Astrocyte of the spinal cord (primary cell): ENCODE measurements at regions not wholly inside any gene's neighbourhood (a gene's known extent, or its start where the extent isn't known, plus 50 kb on each side); places are given as distances from the start of the nearest gene placed in this dataset.

Source experiments
- DNase-seq: peaks from one replicate; pipeline ENCODE4 v3.0.0; 2011; ENCODE audit warnings: low read depth, low spot score
- H3K4me3 ChIP-seq: 2 replicates; pipeline ENCODE4 v1.5.1; 2011; ENCODE audit warnings: low read depth, mild to moderate bottlenecking, low read length, moderate library complexity
- in situ Hi-C: cut with HindIII; loops from 2 replicates; pipeline ENCODE4 v1.10.0; 2017; ENCODE audit warnings: low sequenced_read_pairs
- TF ChIP-seq, protein P1 (sequence below): IDR thresholded peaks from 2 replicates; pipeline ENCODE4 v1.5.1; 2012; ENCODE audit warnings: low read depth, mild to moderate bottlenecking, low read length, inconsistent platforms

DNA sequence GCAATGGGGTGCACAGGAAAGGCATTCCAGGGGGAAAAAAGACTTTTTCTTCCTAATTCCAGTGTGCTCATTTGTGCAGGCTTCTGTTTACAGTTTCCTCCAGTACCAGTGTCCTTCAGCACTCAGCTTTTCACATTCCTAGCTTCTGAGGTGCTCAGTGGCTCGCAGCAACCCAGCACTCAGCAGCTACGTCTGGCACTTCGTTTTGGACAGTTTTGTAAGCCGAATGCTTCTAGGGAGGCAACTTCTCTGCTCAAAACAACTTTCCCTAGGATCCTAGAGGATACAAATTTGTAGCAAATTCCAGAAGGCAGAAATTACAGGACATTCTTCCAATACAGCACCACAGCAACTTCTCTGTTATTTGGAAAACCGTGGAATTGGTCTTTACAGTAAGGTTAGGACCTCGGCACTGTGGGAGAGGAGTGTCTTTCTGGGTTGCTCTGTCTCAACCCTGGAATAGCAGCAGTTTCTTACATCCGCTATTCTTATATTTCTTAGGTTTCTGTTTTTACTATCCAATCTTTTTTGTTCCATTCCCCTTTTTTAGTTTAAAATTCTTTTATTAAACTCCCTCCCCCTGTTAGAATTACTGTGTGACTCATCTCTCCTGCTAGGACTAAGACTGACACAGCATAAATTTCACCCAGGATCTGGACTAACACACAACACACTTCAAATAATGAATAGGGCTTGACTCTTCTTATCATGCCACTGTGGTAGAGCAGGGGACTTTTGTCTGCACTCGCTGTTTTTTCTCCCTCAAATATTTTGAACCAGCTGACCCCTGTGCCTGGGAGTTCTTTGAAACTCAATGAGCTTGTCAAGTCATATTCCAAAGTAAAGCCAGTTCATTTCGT is 1314.7 kb downstream of the FSTL5 start:
- TF ChIP-seq, protein P1, sequence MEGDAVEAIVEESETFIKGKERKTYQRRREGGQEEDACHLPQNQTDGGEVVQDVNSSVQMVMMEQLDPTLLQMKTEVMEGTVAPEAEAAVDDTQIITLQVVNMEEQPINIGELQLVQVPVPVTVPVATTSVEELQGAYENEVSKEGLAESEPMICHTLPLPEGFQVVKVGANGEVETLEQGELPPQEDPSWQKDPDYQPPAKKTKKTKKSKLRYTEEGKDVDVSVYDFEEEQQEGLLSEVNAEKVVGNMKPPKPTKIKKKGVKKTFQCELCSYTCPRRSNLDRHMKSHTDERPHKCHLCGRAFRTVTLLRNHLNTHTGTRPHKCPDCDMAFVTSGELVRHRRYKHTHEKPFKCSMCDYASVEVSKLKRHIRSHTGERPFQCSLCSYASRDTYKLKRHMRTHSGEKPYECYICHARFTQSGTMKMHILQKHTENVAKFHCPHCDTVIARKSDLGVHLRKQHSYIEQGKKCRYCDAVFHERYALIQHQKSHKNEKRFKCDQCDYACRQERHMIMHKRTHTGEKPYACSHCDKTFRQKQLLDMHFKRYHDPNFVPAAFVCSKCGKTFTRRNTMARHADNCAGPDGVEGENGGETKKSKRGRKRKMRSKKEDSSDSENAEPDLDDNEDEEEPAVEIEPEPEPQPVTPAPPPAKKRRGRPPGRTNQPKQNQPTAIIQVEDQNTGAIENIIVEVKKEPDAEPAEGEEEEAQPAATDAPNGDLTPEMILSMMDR, result no peak
- DNase-seq, result peak; percentile 56
- in situ Hi-C loops, result no loop called here
- peak overlapping the region; percentile 28 for H3K4me3 ChIP-seq

DNA sequence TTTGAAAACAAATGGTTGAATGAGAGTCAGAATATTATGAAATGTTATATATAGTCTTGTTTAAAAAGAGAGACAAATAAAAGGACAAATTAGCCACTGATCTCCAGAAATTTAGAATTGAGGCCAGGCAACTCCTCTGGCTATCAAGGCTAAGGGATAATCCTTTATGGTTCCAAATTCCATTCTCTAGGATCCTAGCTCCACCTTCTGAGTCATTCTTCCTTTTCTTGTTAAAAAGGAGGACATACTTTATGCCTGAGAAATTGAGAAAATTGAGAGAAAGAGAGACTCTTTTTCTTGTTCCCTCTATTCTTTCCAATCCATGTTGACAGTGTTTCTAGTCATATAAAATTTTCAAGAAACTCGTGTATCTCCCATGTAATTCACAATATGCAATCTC is 1299.5 kb downstream of the FSTL5 start:
- TF ChIP-seq, protein P1, result no peak
- H3K4me3 ChIP-seq, result no peak overlapping the region
- DNase-seq, result peak; percentile 29
- in situ Hi-C loops, result no loop called here

DNA sequence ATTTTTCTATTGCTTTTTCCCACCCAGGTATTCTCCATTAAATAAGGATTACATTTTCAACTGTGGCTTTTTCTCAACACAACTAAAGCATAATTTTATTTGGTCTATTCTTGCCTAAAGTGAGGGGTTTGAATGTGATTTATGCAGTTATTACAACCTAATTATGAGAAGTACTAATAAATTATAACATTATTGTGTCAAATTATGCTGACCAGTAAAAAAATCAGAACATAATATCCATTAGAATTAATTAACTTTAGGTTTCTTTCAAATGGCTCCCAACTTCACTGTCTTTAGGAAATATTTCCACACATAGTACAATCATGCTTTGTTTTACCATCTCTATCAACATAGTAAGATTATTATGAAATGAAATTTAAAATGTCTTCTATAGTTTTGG is 1293.9 kb downstream of the FSTL5 start:
- DNase-seq, result no peak
- TF ChIP-seq, protein P1, result no peak
- in situ Hi-C loops, result no loop called here
- no peak overlapping the region for H3K4me3 ChIP-seq

DNA sequence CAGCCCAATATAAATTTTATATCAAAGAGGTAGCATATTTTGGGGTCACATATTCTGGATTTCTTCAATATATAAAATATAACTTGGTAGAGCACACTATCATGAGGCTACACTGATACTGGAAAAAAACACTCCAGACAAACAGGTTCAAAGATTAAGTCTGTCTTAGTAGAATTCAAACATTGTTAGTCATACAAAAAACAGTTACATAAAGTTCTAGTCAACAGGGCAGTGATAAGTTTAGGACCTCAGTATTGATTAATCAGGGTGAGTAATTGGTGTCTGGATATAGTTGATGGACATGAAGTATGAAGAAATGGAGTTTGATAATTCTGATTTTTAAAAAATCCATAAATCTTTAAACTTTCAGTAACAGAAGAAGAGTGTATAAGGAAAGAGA is 1291.3 kb downstream of the FSTL5 start:
- DNase-seq, result no peak
- H3K4me3 ChIP-seq, result no peak overlapping the region
- in situ Hi-C loops, result no loop called here
- TF ChIP-seq, protein P1, result no peak

DNA sequence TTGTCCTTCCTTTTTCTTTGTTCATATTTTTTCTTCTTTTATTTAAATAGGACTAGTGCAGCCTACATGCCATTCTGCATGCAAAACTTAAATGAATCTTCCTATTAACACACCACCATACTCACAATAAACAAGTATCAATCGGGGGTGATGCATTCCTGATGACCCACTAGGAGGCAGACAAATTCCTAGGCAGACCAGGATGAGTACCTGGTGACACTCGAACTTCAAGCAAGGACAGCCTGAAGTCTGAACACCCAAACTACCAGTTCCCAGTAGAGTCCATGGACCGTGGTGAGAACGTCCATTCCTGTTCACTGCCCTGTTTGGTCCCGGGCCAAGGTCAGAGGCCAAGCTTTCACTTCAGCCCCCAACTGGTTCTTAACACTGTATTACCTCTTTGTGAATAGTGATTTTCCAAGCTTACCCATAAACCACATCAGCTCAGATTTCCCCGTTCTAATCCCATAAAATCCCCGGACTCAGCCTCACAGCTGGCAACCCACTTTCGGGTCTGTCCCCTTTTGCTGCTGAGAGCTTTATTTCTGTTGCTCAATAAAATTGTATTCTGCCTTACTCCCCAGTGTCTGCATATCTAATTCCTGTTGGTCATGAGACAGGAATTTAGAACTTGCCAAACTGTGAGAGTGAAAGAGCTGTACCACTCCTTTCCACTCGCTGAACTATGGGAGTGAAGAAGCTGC is 1286.6 kb downstream of the FSTL5 start:
- in situ Hi-C loops, result no loop called here
- H3K4me3 ChIP-seq, result no peak overlapping the region
- TF ChIP-seq, protein P1, result no peak
- DNase-seq, result peak; percentile 5

DNA sequence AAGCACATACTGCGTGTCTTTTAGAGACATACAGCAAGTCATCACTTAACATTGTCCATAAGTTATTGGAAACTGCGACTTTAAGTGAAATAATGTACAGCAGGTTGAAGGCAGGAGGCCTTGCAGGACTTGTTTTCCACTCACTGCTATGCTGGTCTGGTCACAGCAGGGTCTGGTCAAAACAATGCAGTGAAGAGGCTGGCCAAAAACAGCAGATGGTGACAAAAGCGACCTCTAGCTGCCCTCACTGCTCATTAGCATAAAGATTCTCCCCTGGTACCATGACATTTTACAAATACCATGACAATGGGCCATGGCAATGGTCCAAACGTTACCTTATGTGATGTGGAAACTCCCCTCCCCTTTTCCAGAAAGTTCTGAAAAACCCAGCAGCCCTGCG is 1283.6 kb downstream of the FSTL5 start:
- in situ Hi-C loops, result no loop called here
- DNase-seq, result no peak
- H3K4me3 ChIP-seq, result no peak overlapping the region
- TF ChIP-seq, protein P1, result no peak
